Liver (tissue), 3 donors: ENCODE measurements at regions not wholly inside any gene's neighbourhood (a gene's known extent, or its start where the extent isn't known, plus 50 kb on each side); places are given as distances from the start of the nearest gene placed in this dataset.

ENCODE experiments used
- CTCF ChIP-seq: fragments of 150-350 bp; IDR thresholded peaks from 2 replicates; pipeline ENCODE4 v1.5.1; 2017; ENCODE audit warnings: improper control_type of control experiment, low read depth, low read length; ENCODE audit not compliant: missing input control
- GABPA ChIP-seq, 2 donors: IDR thresholded peaks in 1 of 2; conservative IDR thresholded peaks in 1 of 2; 2 replicates each; pipeline ENCODE4 v1.6.1; 2016; ENCODE audit warnings: antibody characterized with exemption in 2 of 2, mild to moderate bottlenecking in 1 of 2, moderate library complexity in 1 of 2
- RAD21 ChIP-seq, 2 donors: IDR thresholded peaks; 2 replicates each; pipeline ENCODE4 v1.6.1; 2016; ENCODE audit warnings: antibody characterized with exemption in 2 of 2, mild to moderate bottlenecking in 2 of 2
- TAF1 ChIP-seq: conservative IDR thresholded peaks from 2 replicates; pipeline ENCODE4 v1.6.1; 2016; ENCODE audit warnings: antibody characterized with exemption, mild to moderate bottlenecking
- TF ChIP-seq, protein P1 (sequence below): IDR thresholded peaks from 2 replicates; pipeline ENCODE4 v1.6.1; 2016; ENCODE audit warnings: antibody characterized with exemption, mild to moderate bottlenecking
- donor health status: healthy.
- donor health status: healthy.

GRCh38 chr6:55664591-55665587, 85.9 kb upstream of the HMGCLL1 start:
- TF ChIP-seq, protein P1, sequence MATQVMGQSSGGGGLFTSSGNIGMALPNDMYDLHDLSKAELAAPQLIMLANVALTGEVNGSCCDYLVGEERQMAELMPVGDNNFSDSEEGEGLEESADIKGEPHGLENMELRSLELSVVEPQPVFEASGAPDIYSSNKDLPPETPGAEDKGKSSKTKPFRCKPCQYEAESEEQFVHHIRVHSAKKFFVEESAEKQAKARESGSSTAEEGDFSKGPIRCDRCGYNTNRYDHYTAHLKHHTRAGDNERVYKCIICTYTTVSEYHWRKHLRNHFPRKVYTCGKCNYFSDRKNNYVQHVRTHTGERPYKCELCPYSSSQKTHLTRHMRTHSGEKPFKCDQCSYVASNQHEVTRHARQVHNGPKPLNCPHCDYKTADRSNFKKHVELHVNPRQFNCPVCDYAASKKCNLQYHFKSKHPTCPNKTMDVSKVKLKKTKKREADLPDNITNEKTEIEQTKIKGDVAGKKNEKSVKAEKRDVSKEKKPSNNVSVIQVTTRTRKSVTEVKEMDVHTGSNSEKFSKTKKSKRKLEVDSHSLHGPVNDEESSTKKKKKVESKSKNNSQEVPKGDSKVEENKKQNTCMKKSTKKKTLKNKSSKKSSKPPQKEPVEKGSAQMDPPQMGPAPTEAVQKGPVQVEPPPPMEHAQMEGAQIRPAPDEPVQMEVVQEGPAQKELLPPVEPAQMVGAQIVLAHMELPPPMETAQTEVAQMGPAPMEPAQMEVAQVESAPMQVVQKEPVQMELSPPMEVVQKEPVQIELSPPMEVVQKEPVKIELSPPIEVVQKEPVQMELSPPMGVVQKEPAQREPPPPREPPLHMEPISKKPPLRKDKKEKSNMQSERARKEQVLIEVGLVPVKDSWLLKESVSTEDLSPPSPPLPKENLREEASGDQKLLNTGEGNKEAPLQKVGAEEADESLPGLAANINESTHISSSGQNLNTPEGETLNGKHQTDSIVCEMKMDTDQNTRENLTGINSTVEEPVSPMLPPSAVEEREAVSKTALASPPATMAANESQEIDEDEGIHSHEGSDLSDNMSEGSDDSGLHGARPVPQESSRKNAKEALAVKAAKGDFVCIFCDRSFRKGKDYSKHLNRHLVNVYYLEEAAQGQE: no peak
- no peak for TF ChIP-seq CTCF
- TF ChIP-seq TAF1: no peak
- no peak for TF ChIP-seq GABPA (IDR thresholded peaks at IDR 0.05 in 1 of 2, conservative IDR thresholded peaks at IDR 0.05 in 1 of 2)
- no peak for TF ChIP-seq RAD21 (IDR thresholded peaks at IDR 0.05)
